H7 (cell line): ENCODE measurements at regions not wholly inside any gene's neighbourhood (a gene's known extent, or its start where the extent isn't known, plus 50 kb on each side); places are given as distances from the start of the nearest gene placed in this dataset.
"Not testable (repeated sequence)": the region's sequence is repeated elsewhere in the genome, so short reads cannot be mapped to it uniquely, and the experiment has no call there.

Experiments used
- DNase-seq: peaks from one replicate; pipeline ENCODE4 v3.0.0; 2012
- H3K27me3 ChIP-seq: 2 replicates; pipeline ENCODE4 v1.6.0; 2011; ENCODE audit warnings: mild to moderate bottlenecking, low read length; ENCODE audit not compliant: control insufficient read depth, insufficient read depth
- H3K36me3 ChIP-seq: replicated peaks from 2 replicates; pipeline ENCODE4 v1.5.1; 2011; ENCODE audit warnings: low read length; ENCODE audit not compliant: control insufficient read depth, insufficient read depth
- H3K4me3 ChIP-seq: 2 replicates; pipeline ENCODE4 v1.5.1; 2011; ENCODE audit warnings: low read depth, mild to moderate bottlenecking, control low read depth, low read length, moderate library complexity; ENCODE audit not compliant: insufficient read depth

DNA sequence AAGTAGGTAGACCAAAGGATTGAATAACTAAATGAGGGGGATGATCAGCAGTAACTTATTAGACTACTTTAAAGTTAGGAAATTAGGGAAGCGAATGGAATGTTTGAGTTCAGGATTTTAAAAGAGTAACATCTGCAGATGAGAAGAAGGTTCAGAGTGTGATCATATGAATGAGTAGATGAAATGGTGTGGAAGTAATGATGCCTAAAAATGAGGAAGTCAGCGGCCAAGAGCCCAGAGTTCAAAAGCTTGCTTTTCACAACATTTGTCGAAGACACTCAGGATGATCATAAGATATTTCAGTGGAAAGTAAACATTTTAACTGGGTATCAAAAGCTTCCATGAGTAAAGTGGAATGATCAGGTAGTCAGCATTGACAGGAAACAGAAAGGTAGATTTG is 299.4 kb downstream of the LRRIQ3 start:
- no peaks in the 10 kb centered on the region for H3K27me3 ChIP-seq
- DNase-seq = no peak
- H3K4me3 ChIP-seq = no peak overlapping the region
- H3K36me3 ChIP-seq = no peaks in the 10 kb centered on the region

DNA sequence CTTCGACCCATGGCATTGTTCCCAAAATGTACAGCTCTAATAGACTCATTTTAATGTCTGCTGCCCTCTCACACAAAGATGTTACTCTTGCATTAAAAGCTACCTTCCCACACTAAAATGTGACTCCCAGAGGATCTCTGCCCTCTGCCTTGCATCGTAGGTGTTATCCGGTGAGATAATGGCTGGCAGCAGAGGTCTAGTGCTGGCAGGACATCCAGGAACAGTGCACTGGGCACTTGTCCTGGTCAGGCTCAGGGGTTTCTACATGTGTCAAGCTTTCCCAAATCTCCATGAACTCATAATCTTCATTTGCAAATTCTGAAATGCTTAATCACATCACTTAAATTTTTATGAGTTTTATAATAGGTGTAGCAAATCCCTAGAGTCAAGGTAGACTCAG is 310.6 kb downstream of the LRRIQ3 start:
- no peaks in the 10 kb centered on the region for H3K27me3 ChIP-seq
- H3K4me3 ChIP-seq = no peak overlapping the region
- DNase-seq = no peak
- no peaks in the 10 kb centered on the region for H3K36me3 ChIP-seq

DNA sequence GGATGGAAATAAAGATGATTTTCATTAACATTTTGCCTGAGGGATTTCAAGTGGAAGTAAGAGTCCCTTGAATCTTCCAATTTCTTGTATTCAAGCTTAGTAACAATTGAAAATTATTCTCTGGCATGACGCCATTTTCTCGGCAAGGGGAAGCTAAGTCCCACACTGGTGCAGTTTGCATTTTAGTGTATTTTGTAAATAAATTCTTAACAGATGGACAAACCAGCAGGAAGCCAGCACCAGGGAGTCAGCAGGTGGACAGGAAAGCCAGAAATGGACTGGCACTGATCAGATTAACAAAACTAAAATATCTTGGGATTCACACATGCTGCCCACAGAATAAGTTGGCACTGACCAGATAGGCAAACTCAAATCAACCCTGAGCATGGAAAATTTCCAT is 311.3 kb downstream of the LRRIQ3 start:
- no peak for DNase-seq
- H3K27me3 ChIP-seq = no peaks in the 10 kb centered on the region

DNA sequence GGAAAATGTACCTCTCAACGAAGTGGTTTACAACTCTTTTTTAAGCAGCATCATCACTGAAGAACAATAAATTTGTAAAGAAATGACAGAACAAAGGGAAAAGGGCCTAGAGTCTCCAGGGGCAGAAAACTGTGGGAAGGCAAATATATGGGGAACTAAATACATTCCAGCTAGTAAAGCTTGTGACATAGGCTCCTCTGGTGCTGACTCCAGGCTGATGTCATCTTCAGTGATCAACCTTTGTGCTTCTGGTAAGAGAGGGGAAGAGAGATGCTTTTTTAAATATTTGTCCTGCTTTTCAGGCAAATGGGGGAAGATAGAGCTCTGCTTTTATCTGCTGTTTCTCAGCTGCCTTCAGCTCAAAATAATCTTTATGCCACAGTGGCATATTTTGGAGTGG is 323.2 kb downstream of the LRRIQ3 start:
- Histone ChIP-seq H3K36me3 (no peaks in the 10 kb centered on the region), H3K27me3 (no peaks in the 10 kb centered on the region)

More for the DNA sequence above, 311.3 kb downstream of the LRRIQ3 start:
- no peaks in the 10 kb centered on the region for H3K36me3 ChIP-seq
- no peak overlapping the region for H3K4me3 ChIP-seq

DNA sequence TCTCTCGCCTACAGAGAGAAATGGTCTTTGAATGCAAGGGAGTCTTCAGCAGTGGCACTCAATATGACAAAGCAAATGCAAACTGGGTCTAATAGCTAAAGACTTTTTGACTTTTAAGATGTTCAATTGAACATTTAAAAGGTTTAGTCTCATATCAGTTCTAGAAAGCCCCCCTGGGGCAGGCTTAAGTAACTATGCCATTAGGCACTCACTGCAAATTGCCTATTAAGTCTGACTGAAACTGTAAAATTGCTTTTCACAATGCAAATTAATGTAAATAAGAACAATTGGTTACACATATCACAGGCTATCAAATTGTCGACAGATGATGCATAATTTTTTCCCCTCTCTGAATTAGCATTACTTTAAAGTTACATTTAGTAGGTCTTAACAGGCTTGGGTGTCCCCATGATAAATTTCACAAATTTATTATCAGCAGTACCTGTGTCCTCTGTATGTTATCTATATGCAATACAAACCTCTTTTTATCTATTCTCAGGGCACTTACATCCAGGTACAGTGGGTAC is 329.1 kb downstream of the LRRIQ3 start:
- H3K4me3 ChIP-seq = no peak overlapping the region
- H3K27me3 ChIP-seq = no peaks in the 10 kb centered on the region
- no peak for DNase-seq
- H3K36me3 ChIP-seq = no peaks in the 10 kb centered on the region

More for the DNA sequence above, 323.2 kb downstream of the LRRIQ3 start:
- no peak overlapping the region for H3K4me3 ChIP-seq
- no peak for DNase-seq

DNA sequence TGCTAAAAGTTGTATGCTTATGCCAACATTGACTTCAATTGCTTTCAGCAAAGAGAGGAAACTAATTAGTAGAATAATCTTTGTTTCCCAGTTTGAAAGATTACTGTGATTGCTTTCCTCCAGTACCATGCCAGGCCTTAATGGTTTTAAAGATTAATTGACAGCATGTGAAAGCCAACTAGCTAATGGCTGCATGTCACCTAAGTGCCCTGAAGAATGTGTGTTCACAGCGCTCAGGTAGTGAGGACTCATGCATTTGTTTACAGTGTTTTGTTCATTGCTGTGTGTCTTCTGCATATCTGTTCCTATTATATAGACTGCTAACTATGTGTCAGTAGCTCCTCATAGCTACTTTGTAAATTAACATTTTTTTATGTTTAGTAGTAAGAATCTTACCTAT is 335.6 kb downstream of the LRRIQ3 start:
- DNase-seq = no peak
- H3K36me3 ChIP-seq = no peaks in the 10 kb centered on the region
- H3K4me3 ChIP-seq = no peak overlapping the region
- H3K27me3 ChIP-seq = no peaks in the 10 kb centered on the region; the same call in 1 of the 2 replicates

DNA sequence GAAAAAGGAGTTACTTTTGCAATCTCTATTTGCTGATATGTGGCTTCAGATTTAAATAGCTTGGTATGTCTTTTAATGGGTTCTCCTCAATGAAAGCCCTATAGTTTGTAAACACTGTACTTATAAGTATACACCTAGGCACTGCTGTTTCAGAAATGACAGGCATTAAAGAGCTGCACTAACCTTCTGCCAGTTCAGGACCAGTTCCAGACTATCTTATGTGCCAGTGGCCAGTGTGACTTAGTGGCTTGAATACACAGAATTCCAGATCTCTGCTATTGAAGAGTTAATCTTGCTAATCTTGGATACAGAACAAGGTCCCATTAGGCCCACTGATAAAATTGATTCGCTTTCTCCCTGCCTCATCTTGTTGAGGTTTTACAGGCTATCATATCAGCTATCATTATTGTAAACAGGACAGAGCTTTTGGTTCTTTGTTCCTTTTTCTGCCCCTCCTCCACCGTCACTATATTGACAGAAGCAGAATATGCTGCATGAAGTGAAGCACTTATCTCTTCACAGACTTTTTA is 337.5 kb downstream of the LRRIQ3 start:
- H3K27me3 ChIP-seq = no peaks in the 10 kb centered on the region; the same call in 1 of the 2 replicates
- no peak for DNase-seq
- no peak overlapping the region for H3K4me3 ChIP-seq
- H3K36me3 ChIP-seq = no peaks in the 10 kb centered on the region

DNA sequence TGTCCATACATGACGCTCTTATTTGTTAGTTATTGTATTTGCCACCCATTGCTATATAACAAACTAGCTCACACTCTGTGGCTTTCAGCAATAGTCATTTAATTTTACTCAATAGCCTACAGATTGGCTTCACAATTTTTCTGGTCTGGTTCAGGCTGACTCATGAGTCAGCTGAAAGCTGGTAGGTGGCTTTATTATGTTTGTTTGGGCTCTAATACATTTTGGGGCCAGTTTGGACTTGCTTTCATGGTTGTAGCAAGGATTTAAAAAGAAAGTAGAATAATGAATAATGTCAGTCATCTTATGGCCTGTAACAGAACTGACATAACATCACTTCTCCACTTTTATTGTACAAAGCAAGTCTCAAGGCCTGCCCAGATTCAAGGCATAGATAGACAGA is 338.7 kb downstream of the LRRIQ3 start:
- Histone ChIP-seq H3K27me3 (no peaks in the 10 kb centered on the region; the same call in 1 of the 2 replicates), H3K36me3 (no peaks in the 10 kb centered on the region), H3K4me3 (no peak overlapping the region)
- no peak for DNase-seq

DNA sequence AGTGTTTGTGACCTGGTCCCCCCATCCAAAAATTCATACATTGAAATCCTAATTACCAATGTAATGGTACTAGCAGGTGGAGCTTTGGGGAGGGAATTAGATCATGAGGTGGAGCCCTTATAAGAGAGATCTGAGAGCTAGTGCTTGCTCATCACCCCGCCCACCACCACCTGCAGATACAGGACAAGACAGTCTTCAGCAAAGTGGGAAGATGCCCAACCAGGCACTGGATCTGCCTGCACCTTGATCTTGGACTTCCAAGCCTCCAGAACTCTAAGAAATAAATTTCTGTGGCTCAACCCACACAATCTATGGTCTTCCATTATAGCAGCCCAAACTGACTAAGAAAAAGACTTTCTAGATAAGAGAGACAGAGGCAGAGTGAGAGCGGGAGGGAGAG is 343.4 kb downstream of the LRRIQ3 start:
- H3K4me3 ChIP-seq = no peak overlapping the region
- no peaks in the 10 kb centered on the region; the same call in 1 of the 2 replicates for H3K27me3 ChIP-seq
- no peaks in the 10 kb centered on the region for H3K36me3 ChIP-seq
- no peak for DNase-seq

DNA sequence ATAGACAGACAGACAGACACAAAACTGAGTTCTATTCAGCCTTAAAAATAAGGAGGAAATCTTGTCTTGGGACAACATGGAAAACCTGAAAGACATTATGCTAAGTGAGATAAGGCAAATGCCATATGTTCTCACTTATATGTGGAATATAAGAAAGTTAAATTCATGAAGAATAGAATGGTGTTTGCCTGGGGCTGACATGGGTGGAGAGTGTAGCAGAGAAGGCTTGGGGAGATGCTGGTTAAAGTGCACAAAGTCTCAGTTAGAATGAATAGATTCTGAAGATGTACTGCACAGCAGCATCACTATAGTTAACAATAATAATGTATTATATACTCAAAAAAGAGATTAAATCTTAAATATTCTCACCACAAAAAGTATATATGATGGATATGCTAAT is 355.5 kb downstream of the LRRIQ3 start:
- no peaks in the 10 kb centered on the region for H3K36me3 ChIP-seq
- H3K4me3 ChIP-seq = no peak overlapping the region
- DNase-seq = no peak
- no peaks in the 10 kb centered on the region for H3K27me3 ChIP-seq

DNA sequence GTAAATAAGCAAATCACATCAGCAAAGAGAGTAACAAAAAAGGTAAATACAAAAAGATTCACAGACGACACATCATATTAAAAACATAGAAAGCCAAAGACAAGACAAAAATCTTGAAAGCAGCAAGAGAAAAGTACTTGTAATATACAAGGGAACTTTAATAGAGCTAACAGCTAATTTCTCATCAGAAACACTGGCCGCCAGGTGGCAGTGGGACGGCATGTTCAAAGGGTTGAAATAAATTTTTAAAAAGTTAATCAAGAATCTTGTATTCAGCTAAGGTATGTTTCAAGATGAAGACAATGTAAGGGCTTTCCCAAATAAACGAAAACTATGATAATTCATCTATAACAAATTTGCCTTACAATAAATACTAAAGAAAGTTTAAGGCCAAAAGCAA is 358.1 kb downstream of the LRRIQ3 start:
- no peak for DNase-seq
- no peaks in the 10 kb centered on the region for H3K36me3 ChIP-seq
- no peaks in the 10 kb centered on the region for H3K27me3 ChIP-seq
- H3K4me3 ChIP-seq = no peak overlapping the region

DNA sequence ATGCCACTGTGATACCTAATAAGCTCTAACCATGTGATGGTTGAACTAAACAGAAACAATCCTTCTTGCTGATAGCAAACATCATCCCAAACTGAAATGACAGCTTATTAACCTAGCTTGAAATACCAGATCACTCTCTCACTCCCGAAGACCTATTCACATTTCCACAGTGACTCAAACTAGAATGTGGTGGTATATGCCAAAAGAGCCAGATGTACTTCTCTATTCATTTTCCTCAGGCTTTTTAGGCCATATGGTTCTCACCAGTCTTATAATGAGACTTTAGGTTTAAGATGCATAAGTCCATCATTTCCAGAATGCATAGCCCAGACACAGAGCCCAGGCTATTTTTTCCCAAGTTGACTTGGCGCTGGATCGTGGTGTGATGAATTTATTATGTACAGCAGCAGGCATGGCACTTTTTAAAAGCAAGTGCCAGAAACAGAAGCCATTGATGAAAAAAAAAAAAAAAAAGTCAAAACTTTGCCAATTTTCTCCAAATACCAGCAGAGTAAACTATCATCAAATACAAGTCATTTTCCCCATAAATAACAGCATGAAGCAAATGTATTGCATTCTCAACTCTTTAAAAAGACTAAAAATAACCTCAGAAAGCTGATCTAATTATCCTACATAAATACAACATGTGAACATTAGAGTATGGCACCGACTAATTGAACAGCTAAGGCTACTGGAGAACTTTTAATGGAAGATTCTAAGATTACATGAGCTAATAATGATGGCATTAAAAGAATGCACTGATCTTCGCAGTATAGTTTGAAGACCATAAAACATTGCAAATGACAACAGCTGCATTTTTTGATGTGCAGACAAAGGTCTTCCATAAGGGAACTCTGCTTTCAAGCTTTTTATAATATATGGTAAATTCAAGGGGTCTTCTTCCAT is 365.4 kb downstream of the LRRIQ3 start:
- Histone ChIP-seq H3K27me3 (no peaks in the 10 kb centered on the region), H3K36me3 (no peaks in the 10 kb centered on the region), H3K4me3 (no peak overlapping the region)
- DNase-seq = no peak

DNA sequence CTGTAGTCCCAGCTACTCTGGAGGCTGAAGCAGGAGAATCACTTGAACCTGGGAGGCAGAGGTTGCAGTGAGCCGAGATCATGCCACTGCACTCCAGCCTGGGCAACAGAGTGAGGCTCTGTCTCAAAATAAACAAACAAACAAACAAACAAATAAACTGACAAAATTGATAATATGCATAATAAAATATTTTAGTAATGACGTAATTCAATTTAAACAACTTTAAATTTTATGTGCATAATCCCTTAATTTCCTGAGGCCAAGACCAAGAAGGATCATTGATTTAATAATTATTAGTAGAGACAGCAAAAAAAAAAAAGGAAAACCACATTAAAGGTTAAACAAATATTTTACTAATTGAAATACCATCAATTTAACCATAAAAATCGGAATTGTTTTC is 370.7 kb downstream of the LRRIQ3 start:
- H3K36me3 ChIP-seq, H3K4me3 ChIP-seq, DNase-seq, H3K27me3 ChIP-seq: not testable (repeated sequence)

DNA sequence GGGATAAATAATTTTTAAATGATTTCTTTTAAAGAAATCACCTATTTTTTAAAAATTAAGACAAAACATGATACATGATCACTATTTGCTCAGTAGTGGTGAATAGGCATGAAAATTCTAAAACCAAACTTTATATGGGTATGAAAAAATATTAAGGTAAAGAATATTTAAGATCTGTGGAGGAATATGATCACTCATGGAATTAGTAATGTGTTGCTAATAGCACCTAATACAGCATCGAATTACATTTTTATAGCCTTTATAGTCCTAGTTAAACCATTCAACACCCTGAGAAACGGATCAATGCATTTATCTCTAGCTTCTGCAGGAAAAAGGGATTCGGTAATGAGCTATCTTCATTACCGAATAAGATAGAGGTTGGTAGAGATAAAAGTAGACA is 373.9 kb downstream of the LRRIQ3 start:
- H3K27me3 ChIP-seq = no peaks in the 10 kb centered on the region
- no peaks in the 10 kb centered on the region for H3K36me3 ChIP-seq
- DNase-seq = no peak
- H3K4me3 ChIP-seq = no peak overlapping the region

DNA sequence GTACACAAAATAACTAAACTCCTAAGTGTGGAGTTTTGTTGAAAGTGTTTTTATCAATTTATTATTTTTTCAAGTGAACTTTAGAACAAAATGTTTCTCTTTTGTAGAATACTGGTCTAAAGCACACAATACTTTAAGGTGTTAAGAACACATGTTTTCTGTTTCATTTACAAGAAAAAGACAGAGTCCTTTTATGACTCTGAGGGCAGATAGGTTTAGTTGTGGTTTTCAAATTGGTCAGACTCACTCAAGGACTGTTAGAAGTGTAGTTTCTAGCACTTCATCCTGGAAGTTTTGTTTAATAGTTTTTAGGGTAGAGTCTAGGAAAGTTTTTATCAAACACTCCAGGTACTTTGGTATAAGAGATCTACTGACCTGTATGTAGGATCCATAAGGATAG is 376.5 kb downstream of the LRRIQ3 start:
- Histone ChIP-seq H3K36me3 (no peaks in the 10 kb centered on the region), H3K27me3 (no peaks in the 10 kb centered on the region), H3K4me3 (no peak overlapping the region)
- no peak for DNase-seq
